ENCODE measurements at regions not wholly inside any gene's neighbourhood (a gene's known extent, or its start where the extent isn't known, plus 50 kb on each side); places are given as distances from the start of the nearest gene placed in this dataset.

DNA sequence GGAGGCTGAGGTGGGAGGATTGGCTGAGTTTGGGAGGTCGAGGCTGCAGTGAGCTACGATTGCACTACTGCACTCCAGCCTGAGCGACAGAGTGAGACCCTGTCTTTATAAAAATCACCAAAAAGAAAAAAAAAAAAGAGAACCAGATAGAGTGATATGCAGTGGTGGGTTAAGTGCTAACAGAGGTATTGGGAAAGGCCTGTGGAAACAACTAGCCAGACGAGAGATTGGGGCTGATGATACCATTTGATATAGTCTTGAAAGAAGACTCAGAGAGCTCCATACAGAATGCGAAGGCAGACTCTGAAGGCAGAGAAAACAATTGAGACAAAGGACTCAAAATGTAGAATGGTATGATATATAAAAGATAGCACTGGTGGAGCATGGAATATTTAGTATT lies 134.1 kb downstream of the CDC42EP3 start:
- H3K27ac ChIP-seq (ENCODE audit: low read length), result no peak overlapping the region
- no peaks in the 10 kb centered on the region for H3K9me3 ChIP-seq (ENCODE audit: low read length)
- no peak overlapping the region for H3K9ac ChIP-seq (ENCODE audit: low read length)
- H3K4me2 ChIP-seq (ENCODE audit: low read depth, low read length, poor library complexity, severe bottlenecking), result no peak overlapping the region
- no peak overlapping the region for H3K4me3 ChIP-seq (ENCODE audit: low read length)
- no peaks in the 10 kb centered on the region for H3K27me3 ChIP-seq (ENCODE audit: low read length)
- H3K79me2 ChIP-seq (ENCODE audit: low read length), result no peaks in the 10 kb centered on the region
- H4K20me1 ChIP-seq (ENCODE audit: insufficient read depth, low read depth, low read length), result no peaks in the 10 kb centered on the region
- no peak for DNase-seq
- H3K36me3 ChIP-seq (ENCODE audit: insufficient read depth, low read length), result no peaks in the 10 kb centered on the region
- no peak overlapping the region for H2AFZ ChIP-seq (ENCODE audit: low read length)
- peaks cover 4% of the 10 kb centered on the region for H3K4me1 ChIP-seq (ENCODE audit: low read length)
- no peaks in the 10 kb centered on the region for H3K9me2 ChIP-seq (replicated peaks; ENCODE audit: insufficient read depth, low read length)

DNA sequence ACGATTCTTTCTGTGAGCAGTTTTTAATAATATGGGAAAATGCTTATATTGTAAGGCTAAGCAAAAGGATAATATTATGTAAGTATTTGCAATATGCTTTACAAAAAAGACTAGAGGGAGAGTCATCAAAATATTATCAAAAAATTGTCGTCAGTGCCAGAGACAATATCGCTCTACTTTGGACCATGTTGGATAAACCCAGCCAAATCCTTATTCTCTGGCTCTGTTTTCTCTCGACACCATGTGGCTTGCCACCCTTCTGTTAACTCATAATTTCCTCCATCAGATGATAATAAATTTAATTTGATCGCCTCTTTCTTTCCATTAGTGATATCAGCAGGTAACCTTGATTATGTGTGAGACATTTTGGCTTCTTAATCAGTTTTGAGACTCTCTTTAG lies 129.9 kb downstream of the CDC42EP3 start:
- H3K4me3 ChIP-seq (ENCODE audit: low read length), result no peak overlapping the region
- H3K4me1 ChIP-seq (ENCODE audit: low read length), result peaks cover 4% of the 10 kb centered on the region; the same call in 1 of the 2 replicates
- no peaks in the 10 kb centered on the region for H3K27me3 ChIP-seq (ENCODE audit: low read length)

DNA sequence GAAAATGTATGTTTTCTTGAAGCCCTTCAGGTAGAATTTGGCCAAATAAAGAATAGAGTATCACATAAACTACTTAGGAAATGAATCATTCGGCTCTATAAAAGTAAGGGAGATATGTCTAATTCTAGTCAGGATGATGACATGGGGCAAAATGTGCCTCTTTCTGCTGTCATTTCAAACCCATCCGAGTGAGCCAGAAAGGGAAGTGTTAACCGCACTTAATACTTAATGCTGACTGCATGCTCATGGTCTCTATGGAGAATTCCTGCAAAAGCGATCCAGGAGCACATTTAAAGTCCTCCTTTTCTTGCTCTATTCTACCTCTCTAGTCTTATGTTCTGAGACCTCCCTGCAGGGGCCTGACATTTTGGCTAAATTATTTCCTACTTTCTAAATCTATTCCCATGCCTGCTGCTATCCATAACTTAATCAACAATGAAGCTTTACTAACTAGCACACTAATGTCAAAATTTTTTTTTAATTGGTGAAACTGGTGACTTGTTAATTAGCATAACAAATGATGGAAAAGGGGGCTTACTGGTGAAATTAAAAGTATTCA lies 127.4 kb downstream of the CDC42EP3 start:
- no peak overlapping the region for H3K9ac ChIP-seq (ENCODE audit: low read length)
- H3K4me2 ChIP-seq (ENCODE audit: low read depth, low read length, poor library complexity, severe bottlenecking), result no peak overlapping the region
- no peak overlapping the region for H3K27ac ChIP-seq (ENCODE audit: low read length)
- no peaks in the 10 kb centered on the region for H3K79me2 ChIP-seq (ENCODE audit: low read length)
- no peak for DNase-seq
- H3K9me2 ChIP-seq (replicated peaks; ENCODE audit: insufficient read depth, low read length), result no peaks in the 10 kb centered on the region
- no peaks in the 10 kb centered on the region; the same call in 1 of the 2 replicates for H3K27me3 ChIP-seq (ENCODE audit: low read length)
- H2AFZ ChIP-seq (ENCODE audit: low read length), result no peak overlapping the region
- no peaks in the 10 kb centered on the region for H3K36me3 ChIP-seq (ENCODE audit: insufficient read depth, low read length)
- no peaks in the 10 kb centered on the region for H3K9me3 ChIP-seq (ENCODE audit: low read length)
- no peaks in the 10 kb centered on the region for H4K20me1 ChIP-seq (ENCODE audit: insufficient read depth, low read depth, low read length)
- no peak overlapping the region for H3K4me3 ChIP-seq (ENCODE audit: low read length)
- H3K4me1 ChIP-seq (ENCODE audit: low read length), result peaks cover 4% of the 10 kb centered on the region; the same call in 1 of the 2 replicates

More for the DNA sequence above, 129.9 kb downstream of the CDC42EP3 start:
- DNase-seq, result no peak
- H3K36me3 ChIP-seq (ENCODE audit: insufficient read depth, low read length), result no peaks in the 10 kb centered on the region
- H3K9me2 ChIP-seq (replicated peaks; ENCODE audit: insufficient read depth, low read length), result no peaks in the 10 kb centered on the region
- no peaks in the 10 kb centered on the region for H3K79me2 ChIP-seq (ENCODE audit: low read length)
- H4K20me1 ChIP-seq (ENCODE audit: insufficient read depth, low read depth, low read length), result no peaks in the 10 kb centered on the region
- no peak overlapping the region for H3K27ac ChIP-seq (ENCODE audit: low read length)
- no peak overlapping the region for H3K4me2 ChIP-seq (ENCODE audit: low read depth, low read length, poor library complexity, severe bottlenecking)
- H3K9me3 ChIP-seq (ENCODE audit: low read length), result no peaks in the 10 kb centered on the region
- H2AFZ ChIP-seq (ENCODE audit: low read length), result no peak overlapping the region
- H3K9ac ChIP-seq (ENCODE audit: low read length), result no peak overlapping the region

DNA sequence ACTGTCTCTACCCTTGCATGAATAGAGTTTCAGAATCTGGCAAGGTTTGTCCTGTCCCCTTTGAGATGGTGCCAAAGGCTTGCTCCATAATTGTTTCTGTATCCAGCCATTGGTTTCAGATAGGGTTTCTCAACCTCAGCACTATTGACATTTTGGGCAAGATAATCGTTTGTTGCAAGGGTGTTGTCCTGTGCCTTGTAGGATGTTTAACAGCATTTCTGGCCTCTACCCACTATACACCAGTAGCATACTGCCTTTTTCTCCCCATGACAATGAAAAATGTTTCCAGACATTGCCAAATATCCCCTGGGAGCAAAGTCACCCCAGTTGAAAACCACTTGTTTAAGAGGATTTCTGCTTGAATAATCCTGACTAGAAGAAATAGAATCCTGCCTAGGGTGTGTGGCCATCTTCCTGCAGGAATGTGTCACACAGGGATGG lies 126.8 kb downstream of the CDC42EP3 start:
- Histone ChIP-seq H3K9ac (ENCODE audit: low read length) (no peak overlapping the region), H3K4me3 (ENCODE audit: low read length) (no peak overlapping the region), H3K9me3 (ENCODE audit: low read length) (no peaks in the 10 kb centered on the region), H4K20me1 (ENCODE audit: insufficient read depth, low read depth, low read length) (no peaks in the 10 kb centered on the region), H3K27ac (ENCODE audit: low read length) (no peak overlapping the region), H3K27me3 (ENCODE audit: low read length) (no peaks in the 10 kb centered on the region; the same call in 1 of the 2 replicates), H3K4me2 (ENCODE audit: low read depth, low read length, poor library complexity, severe bottlenecking) (no peak overlapping the region), H3K36me3 (ENCODE audit: insufficient read depth, low read length) (no peaks in the 10 kb centered on the region), H3K4me1 (ENCODE audit: low read length) (peaks cover 4% of the 10 kb centered on the region; the same call in 1 of the 2 replicates), H2AFZ (ENCODE audit: low read length) (no peak overlapping the region), H3K79me2 (ENCODE audit: low read length) (no peaks in the 10 kb centered on the region), H3K9me2 (replicated peaks; ENCODE audit: insufficient read depth, low read length) (no peaks in the 10 kb centered on the region)
- no peak for DNase-seq

DNA sequence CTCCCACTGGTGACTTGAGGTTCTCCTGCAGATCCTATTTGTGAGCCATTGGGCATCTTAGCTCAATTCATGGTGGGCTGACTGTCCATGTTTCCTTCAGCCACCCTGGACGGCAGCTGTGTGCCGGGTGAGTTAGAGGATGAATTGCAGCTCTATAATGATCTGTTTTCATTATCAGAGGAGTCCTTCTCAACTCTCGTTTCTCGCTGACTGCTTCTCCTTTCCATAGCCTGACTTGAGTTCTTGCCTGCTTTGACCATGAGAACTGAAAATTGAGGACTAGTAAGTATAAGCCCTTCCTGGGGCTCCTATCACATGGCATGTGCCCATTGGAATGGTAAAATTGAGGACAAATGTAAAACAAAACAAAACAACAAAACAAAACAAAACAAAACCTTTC lies 121.8 kb downstream of the CDC42EP3 start:
- Histone ChIP-seq H3K9me2 (replicated peaks; ENCODE audit: insufficient read depth, low read length) (no peaks in the 10 kb centered on the region), H3K27me3 (ENCODE audit: low read length) (no peaks in the 10 kb centered on the region; the same call in 1 of the 2 replicates), H4K20me1 (ENCODE audit: insufficient read depth, low read depth, low read length) (no peaks in the 10 kb centered on the region), H2AFZ (ENCODE audit: low read length) (no peak overlapping the region), H3K9me3 (ENCODE audit: low read length) (no peaks in the 10 kb centered on the region), H3K9ac (ENCODE audit: low read length) (no peak overlapping the region), H3K4me1 (ENCODE audit: low read length) (peaks cover 3% of the 10 kb centered on the region; the same call in 1 of the 2 replicates), H3K4me3 (ENCODE audit: low read length) (no peak overlapping the region), H3K79me2 (ENCODE audit: low read length) (no peaks in the 10 kb centered on the region), H3K4me2 (ENCODE audit: low read depth, low read length, poor library complexity, severe bottlenecking) (no peak overlapping the region), H3K36me3 (ENCODE audit: insufficient read depth, low read length) (no peaks in the 10 kb centered on the region), H3K27ac (ENCODE audit: low read length) (no peak overlapping the region)
- DNase-seq, result no peak

DNA sequence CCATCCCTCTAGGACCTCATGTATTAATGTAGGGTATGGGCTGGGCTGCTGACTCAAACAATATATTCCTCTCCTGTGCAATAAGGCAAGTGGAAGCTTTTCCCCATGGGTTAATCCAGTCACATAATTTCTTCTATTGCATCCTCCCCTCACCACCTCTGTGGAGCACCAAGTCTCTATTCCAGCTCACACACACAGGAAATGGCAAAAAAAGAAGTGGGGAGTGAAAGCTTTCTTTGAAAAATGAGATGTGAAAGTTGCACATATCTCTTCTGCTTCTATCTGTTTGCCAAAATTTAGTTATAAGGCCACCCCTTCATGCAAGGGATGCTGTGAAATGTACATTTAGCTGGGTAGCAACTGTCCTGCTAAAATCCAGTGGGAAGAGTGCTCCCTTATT lies 121.3 kb downstream of the CDC42EP3 start:
- H3K4me3 ChIP-seq (ENCODE audit: low read length), result no peak overlapping the region

DNA sequence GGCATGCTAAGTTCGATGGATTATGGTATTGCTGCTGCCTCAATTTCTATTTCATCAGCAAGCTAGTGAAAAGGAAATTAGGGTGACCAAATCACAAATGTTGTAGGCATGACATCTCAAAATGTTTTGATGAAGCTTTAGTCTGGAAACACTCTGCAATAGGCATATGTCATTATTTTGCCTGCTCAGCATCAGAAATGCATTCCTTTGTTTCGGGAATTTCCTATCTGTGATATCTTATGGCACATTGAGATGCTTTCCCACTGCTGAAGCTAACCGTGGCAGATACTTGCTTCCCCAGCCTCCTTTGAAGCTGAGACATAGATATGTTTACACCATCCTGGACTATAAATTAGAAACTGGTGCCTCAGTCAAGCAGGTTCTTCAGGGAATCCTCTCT lies 119.7 kb downstream of the CDC42EP3 start:
- no peak overlapping the region for H3K4me3 ChIP-seq (ENCODE audit: low read length)
- no peak overlapping the region for H2AFZ ChIP-seq (ENCODE audit: low read length)
- H4K20me1 ChIP-seq (ENCODE audit: insufficient read depth, low read depth, low read length), result no peaks in the 10 kb centered on the region
- H3K79me2 ChIP-seq (ENCODE audit: low read length), result no peaks in the 10 kb centered on the region
- no peak overlapping the region for H3K4me2 ChIP-seq (ENCODE audit: low read depth, low read length, poor library complexity, severe bottlenecking)
- no peaks in the 10 kb centered on the region for H3K9me2 ChIP-seq (replicated peaks; ENCODE audit: insufficient read depth, low read length)
- DNase-seq, result no peak
- no peaks in the 10 kb centered on the region; the same call in 1 of the 2 replicates for H3K27me3 ChIP-seq (ENCODE audit: low read length)
- no peaks in the 10 kb centered on the region for H3K36me3 ChIP-seq (ENCODE audit: insufficient read depth, low read length)
- no peak overlapping the region for H3K9ac ChIP-seq (ENCODE audit: low read length)
- H3K4me1 ChIP-seq (ENCODE audit: low read length), result peaks cover 15% of the 10 kb centered on the region
- no peak overlapping the region for H3K27ac ChIP-seq (ENCODE audit: low read length)
- H3K9me3 ChIP-seq (ENCODE audit: low read length), result no peaks in the 10 kb centered on the region

More for the DNA sequence above, 121.3 kb downstream of the CDC42EP3 start:
- no peaks in the 10 kb centered on the region for H3K36me3 ChIP-seq (ENCODE audit: insufficient read depth, low read length)
- H4K20me1 ChIP-seq (ENCODE audit: insufficient read depth, low read depth, low read length), result no peaks in the 10 kb centered on the region
- H3K9ac ChIP-seq (ENCODE audit: low read length), result no peak overlapping the region
- H3K27ac ChIP-seq (ENCODE audit: low read length), result no peak overlapping the region
- no peak overlapping the region for H3K4me2 ChIP-seq (ENCODE audit: low read depth, low read length, poor library complexity, severe bottlenecking)
- peaks cover 3% of the 10 kb centered on the region for H3K4me1 ChIP-seq (ENCODE audit: low read length)
- no peaks in the 10 kb centered on the region for H3K9me2 ChIP-seq (replicated peaks; ENCODE audit: insufficient read depth, low read length)
- H3K27me3 ChIP-seq (ENCODE audit: low read length), result no peaks in the 10 kb centered on the region; the same call in 1 of the 2 replicates
- no peaks in the 10 kb centered on the region for H3K79me2 ChIP-seq (ENCODE audit: low read length)
- DNase-seq, result no peak
- H2AFZ ChIP-seq (ENCODE audit: low read length), result no peak overlapping the region
- no peaks in the 10 kb centered on the region for H3K9me3 ChIP-seq (ENCODE audit: low read length)

DNA sequence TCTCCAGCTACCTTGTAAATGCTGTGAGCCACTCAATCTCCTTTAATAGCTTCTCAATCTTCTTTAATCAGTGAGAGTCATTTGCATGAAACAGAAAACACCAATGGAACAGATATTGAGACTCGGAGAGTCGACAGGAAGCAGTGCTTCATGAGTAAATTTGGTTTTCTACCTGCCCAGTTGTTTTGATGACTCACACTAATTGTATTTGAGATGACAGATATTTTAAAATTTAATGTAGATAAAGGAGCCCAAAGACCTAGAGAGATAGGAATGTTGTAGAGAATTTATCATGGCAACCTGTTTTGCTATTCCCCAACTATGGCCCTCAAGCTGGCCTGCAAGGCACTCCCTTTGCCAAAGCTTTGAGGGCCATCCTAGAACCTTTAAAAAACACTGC lies 119.1 kb downstream of the CDC42EP3 start:
- Histone ChIP-seq H3K27me3 (ENCODE audit: low read length) (no peaks in the 10 kb centered on the region; the same call in 1 of the 2 replicates), H2AFZ (ENCODE audit: low read length) (no peak overlapping the region), H3K79me2 (ENCODE audit: low read length) (no peaks in the 10 kb centered on the region), H3K4me2 (ENCODE audit: low read depth, low read length, poor library complexity, severe bottlenecking) (no peak overlapping the region), H3K9me2 (replicated peaks; ENCODE audit: insufficient read depth, low read length) (no peaks in the 10 kb centered on the region), H4K20me1 (ENCODE audit: insufficient read depth, low read depth, low read length) (no peaks in the 10 kb centered on the region), H3K27ac (ENCODE audit: low read length) (no peak overlapping the region), H3K36me3 (ENCODE audit: insufficient read depth, low read length) (no peaks in the 10 kb centered on the region), H3K9ac (ENCODE audit: low read length) (no peak overlapping the region), H3K9me3 (ENCODE audit: low read length) (no peaks in the 10 kb centered on the region), H3K4me1 (ENCODE audit: low read length) (peaks cover 15% of the 10 kb centered on the region), H3K4me3 (ENCODE audit: low read length) (no peak overlapping the region)
- DNase-seq, result no peak

All from Karpas-422 (cell line).